ENCODE measurements at regions not wholly inside any gene's neighbourhood (a gene's known extent, or its start where the extent isn't known, plus 50 kb on each side); places are given as distances from the start of the nearest gene placed in this dataset.
"Not testable (repeated sequence)": the region's sequence is repeated elsewhere in the genome, so short reads cannot be mapped to it uniquely, and the experiment has no call there.

- WGBS, 2 donors = 86% methylated on average over 16 to 19 of the region's 19 CpGs
- Histone ChIP-seq H3K27ac (no peak overlapping the region), H3K4me1 (no peaks in the 10 kb centered on the region), H3K9me3 (no peaks in the 10 kb centered on the region), H3K4me3 (no peak overlapping the region), H3K36me3 (no peaks in the 10 kb centered on the region), H3K27me3 (no peaks in the 10 kb centered on the region)
- no peak for TF ChIP-seq POLR2A (IDR thresholded peaks at IDR 0.05)
- TF ChIP-seq, protein P1, sequence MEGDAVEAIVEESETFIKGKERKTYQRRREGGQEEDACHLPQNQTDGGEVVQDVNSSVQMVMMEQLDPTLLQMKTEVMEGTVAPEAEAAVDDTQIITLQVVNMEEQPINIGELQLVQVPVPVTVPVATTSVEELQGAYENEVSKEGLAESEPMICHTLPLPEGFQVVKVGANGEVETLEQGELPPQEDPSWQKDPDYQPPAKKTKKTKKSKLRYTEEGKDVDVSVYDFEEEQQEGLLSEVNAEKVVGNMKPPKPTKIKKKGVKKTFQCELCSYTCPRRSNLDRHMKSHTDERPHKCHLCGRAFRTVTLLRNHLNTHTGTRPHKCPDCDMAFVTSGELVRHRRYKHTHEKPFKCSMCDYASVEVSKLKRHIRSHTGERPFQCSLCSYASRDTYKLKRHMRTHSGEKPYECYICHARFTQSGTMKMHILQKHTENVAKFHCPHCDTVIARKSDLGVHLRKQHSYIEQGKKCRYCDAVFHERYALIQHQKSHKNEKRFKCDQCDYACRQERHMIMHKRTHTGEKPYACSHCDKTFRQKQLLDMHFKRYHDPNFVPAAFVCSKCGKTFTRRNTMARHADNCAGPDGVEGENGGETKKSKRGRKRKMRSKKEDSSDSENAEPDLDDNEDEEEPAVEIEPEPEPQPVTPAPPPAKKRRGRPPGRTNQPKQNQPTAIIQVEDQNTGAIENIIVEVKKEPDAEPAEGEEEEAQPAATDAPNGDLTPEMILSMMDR (IDR thresholded peaks at IDR 0.05) = no peak
- intact Hi-C loops (cut with DNase I) = no loop called here
- no peak for DNase-seq
Measured at GRCh38 chr6:169396554-169397163, 143.0 kb upstream of the THBS2 start.

DNA sequence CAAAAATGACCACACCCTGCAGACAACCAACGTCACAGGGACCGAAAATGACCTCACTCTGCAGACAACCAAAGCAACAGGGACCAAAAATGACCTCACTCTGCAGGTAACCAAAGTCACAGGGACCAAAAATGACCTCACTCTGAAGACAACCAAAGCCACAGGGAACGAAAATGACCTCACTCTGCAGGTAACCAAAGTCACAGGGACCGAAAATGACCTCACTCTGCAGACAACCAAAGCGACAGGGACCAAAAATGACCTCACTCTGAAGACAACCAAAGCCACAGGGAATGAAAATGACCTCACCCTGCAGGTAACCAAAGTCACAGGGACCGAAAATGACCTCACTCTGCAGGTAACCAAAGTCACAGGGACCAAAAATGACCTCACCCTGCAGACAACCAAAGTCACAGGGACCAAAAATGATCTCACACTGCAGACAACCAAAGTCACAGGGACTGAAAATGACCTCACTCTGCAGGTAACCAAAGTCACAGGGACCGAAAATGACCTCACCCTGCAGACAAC is 142.4 kb upstream of the THBS2 start:
- 63 to 78% methylated on average over 4 to 5 of the region's 7 CpGs for WGBS, 2 donors
- H3K4me3 ChIP-seq; H3K36me3 ChIP-seq; DNase-seq; H3K4me1 ChIP-seq; H3K27ac ChIP-seq; H3K27me3 ChIP-seq; H3K9me3 ChIP-seq; intact Hi-C loops (cut with DNase I): not testable (repeated sequence)

- H3K4me3 ChIP-seq = no peak overlapping the region
- no peaks in the 10 kb centered on the region for H3K27me3 ChIP-seq
- H3K9me3 ChIP-seq = no peaks in the 10 kb centered on the region
- no peaks in the 10 kb centered on the region for H3K36me3 ChIP-seq
- DNase-seq = no peak
- intact Hi-C loops (cut with DNase I) = no loop called here
- H3K27ac ChIP-seq = no peak overlapping the region
- TF ChIP-seq, protein P1 (IDR thresholded peaks at IDR 0.05) = no peak
- TF ChIP-seq POLR2A (IDR thresholded peaks at IDR 0.05) = no peak
- WGBS, 2 donors = 77 to 84% methylated on average over 7 of the region's 7 CpGs
- no peaks in the 10 kb centered on the region for H3K4me1 ChIP-seq
Measured at GRCh38 chr6:169395080-169395805, 141.6 kb upstream of the THBS2 start.

- TF ChIP-seq POLR2A (IDR thresholded peaks at IDR 0.05) = no peak
- TF ChIP-seq, protein P1 (IDR thresholded peaks at IDR 0.05) = no peak
- WGBS, 2 donors = 81 to 97% methylated on average over 8 of the region's 13 CpGs
- H3K4me1 ChIP-seq = no peaks in the 10 kb centered on the region
- no peak overlapping the region for H3K4me3 ChIP-seq
- no peak overlapping the region for H3K27ac ChIP-seq
- intact Hi-C loops (cut with DNase I) = no loop called here
- H3K36me3 ChIP-seq = no peaks in the 10 kb centered on the region
- H3K9me3 ChIP-seq = no peaks in the 10 kb centered on the region
- H3K27me3 ChIP-seq = no peaks in the 10 kb centered on the region
- DNase-seq = no peak
Measured at GRCh38 chr6:169393753-169394152, 140.1 kb upstream of the THBS2 start.

GRCh38 chr6:169391473-169392071 is 137.9 kb upstream of the THBS2 start:
- TF ChIP-seq POLR2A (IDR thresholded peaks at IDR 0.05) = no peak
- TF ChIP-seq, protein P1 (IDR thresholded peaks at IDR 0.05) = no peak
- intact Hi-C loops (cut with DNase I) = no loop called here
- DNase-seq = no peak
- H3K4me1 ChIP-seq = no peaks in the 10 kb centered on the region
- H3K9me3 ChIP-seq = no peaks in the 10 kb centered on the region
- H3K4me3 ChIP-seq = no peak overlapping the region
- H3K36me3 ChIP-seq = no peaks in the 10 kb centered on the region
- no peaks in the 10 kb centered on the region for H3K27me3 ChIP-seq
- no peak overlapping the region for H3K27ac ChIP-seq
- 84 to 94% methylated on average over 2 of the region's 2 CpGs for WGBS, 2 donors

All from esophagus squamous epithelium (tissue), 5 donors.